ENCODE measurements at regions not wholly inside any gene's neighbourhood (a gene's known extent, or its start where the extent isn't known, plus 50 kb on each side); places are given as distances from the start of the nearest gene placed in this dataset.

DNA sequence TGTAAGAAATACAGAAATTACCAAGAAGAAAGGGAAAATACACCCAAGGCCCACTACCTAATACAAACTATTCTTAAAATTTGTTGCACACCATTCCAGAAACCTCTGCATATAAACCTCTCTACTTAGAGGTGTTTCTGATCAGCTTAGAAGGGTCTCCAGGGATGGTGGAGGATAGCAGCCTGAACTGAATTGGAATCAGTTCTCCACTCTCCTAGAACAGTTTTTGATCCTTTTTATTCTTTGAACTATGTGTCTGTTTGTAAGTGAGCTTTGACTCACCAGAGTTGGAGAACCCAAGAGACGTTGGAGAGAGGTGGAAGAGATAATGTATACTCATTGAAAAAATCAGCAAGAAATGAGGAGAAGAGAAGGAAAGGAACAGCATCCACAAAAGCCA lies 96.6 kb upstream of the OTUD4 start:
- Histone ChIP-seq H3K36me3 (ENCODE audit: control insufficient read depth in 2 of 2, insufficient read depth in 2 of 2, low read length in 1 of 2) (no peaks in the 10 kb centered on the region), H3K4me1 (ENCODE audit: control insufficient read depth, insufficient read depth, low read length) (no peaks in the 10 kb centered on the region), H3K9me3 (replicated peaks; ENCODE audit: control insufficient read depth, insufficient read depth, low read length) (peaks cover 2% of the 10 kb centered on the region; the same call in 1 of the 3 replicates), H2AFZ (ENCODE audit: control insufficient read depth, low read depth, low read length) (no peak overlapping the region), H3K27me3 (replicated peaks in 1 of 2; ENCODE audit: control insufficient read depth in 2 of 2, insufficient read depth in 2 of 2, low read length in 1 of 2) (no peaks in the 10 kb centered on the region), H3K79me2 (ENCODE audit: control insufficient read depth, insufficient read depth, low read length) (no peaks in the 10 kb centered on the region), H3K4me3 (no peak overlapping the region), H4K20me1 (ENCODE audit: control insufficient read depth, insufficient read depth) (no peaks in the 10 kb centered on the region), H3K9ac (ENCODE audit: control insufficient read depth, insufficient read depth, low read length) (no peak overlapping the region), H3K4me2 (ENCODE audit: control insufficient read depth, insufficient read depth) (no peak overlapping the region), H3K27ac (ENCODE audit: control insufficient read depth, insufficient read depth) (no peak overlapping the region)
- FAIRE-seq (no peak), DNase-seq (ENCODE audit: low read depth, low spot score) (no peak), ATAC-seq (no peak)
- WGBS (ENCODE audit: insufficient coverage, insufficient replicate concordance, low lambda C conversion rate, missing lambda C conversion rate): 29% methylated on average over 1 of the region's 1 CpG
- POLR2A ChIA-PET: no interaction called here
- no peak for TF ChIP-seq SIN3A (IDR thresholded peaks at IDR 0.05; ENCODE audit: low read depth, low read length)
- TF ChIP-seq, protein P1, sequence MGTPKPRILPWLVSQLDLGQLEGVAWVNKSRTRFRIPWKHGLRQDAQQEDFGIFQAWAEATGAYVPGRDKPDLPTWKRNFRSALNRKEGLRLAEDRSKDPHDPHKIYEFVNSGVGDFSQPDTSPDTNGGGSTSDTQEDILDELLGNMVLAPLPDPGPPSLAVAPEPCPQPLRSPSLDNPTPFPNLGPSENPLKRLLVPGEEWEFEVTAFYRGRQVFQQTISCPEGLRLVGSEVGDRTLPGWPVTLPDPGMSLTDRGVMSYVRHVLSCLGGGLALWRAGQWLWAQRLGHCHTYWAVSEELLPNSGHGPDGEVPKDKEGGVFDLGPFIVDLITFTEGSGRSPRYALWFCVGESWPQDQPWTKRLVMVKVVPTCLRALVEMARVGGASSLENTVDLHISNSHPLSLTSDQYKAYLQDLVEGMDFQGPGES (IDR thresholded peaks at IDR 0.05): no peak
- TF ChIP-seq YBX1 (IDR thresholded peaks at IDR 0.05): no peak
- TF ChIP-seq, protein P2, sequence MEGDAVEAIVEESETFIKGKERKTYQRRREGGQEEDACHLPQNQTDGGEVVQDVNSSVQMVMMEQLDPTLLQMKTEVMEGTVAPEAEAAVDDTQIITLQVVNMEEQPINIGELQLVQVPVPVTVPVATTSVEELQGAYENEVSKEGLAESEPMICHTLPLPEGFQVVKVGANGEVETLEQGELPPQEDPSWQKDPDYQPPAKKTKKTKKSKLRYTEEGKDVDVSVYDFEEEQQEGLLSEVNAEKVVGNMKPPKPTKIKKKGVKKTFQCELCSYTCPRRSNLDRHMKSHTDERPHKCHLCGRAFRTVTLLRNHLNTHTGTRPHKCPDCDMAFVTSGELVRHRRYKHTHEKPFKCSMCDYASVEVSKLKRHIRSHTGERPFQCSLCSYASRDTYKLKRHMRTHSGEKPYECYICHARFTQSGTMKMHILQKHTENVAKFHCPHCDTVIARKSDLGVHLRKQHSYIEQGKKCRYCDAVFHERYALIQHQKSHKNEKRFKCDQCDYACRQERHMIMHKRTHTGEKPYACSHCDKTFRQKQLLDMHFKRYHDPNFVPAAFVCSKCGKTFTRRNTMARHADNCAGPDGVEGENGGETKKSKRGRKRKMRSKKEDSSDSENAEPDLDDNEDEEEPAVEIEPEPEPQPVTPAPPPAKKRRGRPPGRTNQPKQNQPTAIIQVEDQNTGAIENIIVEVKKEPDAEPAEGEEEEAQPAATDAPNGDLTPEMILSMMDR (IDR thresholded peaks at IDR 0.05 in 2 of 3, conservative IDR thresholded peaks at IDR 0.05 in 1 of 3; ENCODE audit: control insufficient read depth in 2 of 3, extremely low read depth in 1 of 3, insufficient read depth in 1 of 3, low read depth in 3 of 3, low read length in 3 of 3): no peak
- TF ChIP-seq NFYB (IDR thresholded peaks at IDR 0.05; ENCODE audit: insufficient read depth, low read depth, low read length): no peak
- TF ChIP-seq ETV6 (conservative IDR thresholded peaks at IDR 0.05 in 1 of 2, IDR thresholded peaks at IDR 0.05 in 1 of 2; ENCODE audit: borderline replicate concordance in 1 of 2, low read depth in 1 of 2): no peak
- TF ChIP-seq BRCA1 (IDR thresholded peaks at IDR 0.05; ENCODE audit: low read depth, low read length): no peak
- no peak for TF ChIP-seq CREB1 (IDR thresholded peaks at IDR 0.05; ENCODE audit: low read depth)
- no peak for TF ChIP-seq RAD51 (IDR thresholded peaks at IDR 0.05)
- CTCF ChIA-PET: no interaction called here
- intact Hi-C loops (cut with micrococcal nuclease; ENCODE audit: unreplicated experiment) (no loop called here), in situ Hi-C loops (cut with MboI) (no loop called here)
- RAD21 ChIA-PET (ENCODE audit: unreplicated experiment): no interaction called here
- BruUV-seq (replicated peaks): no TSS peak
- SMC1A ChIA-PET (ENCODE audit: uncharacterized antibody, unreplicated experiment): interaction anchor here (0.7 kb wide), 1 partner anchor 11 kb away, joined by 3 read pairs; no protein-coding TSS in a partner anchor

Data from GM12878 (cell line).